HG03378 (cell line): ENCODE measurements at regions not wholly inside any gene's neighbourhood (a gene's known extent, or its start where the extent isn't known, plus 50 kb on each side); places are given as distances from the start of the nearest gene placed in this dataset.

Source experiments
- ATAC-seq: cut with Tn5 transposase; IDR thresholded peaks from one replicate; pipeline ENCODE4 v1.9.1; 2021; ENCODE audit warnings: mild to moderate bottlenecking, moderate library complexity; ENCODE audit not compliant: unreplicated experiment

GRCh38 chr4:42750091-42750490 is 93.2 kb upstream of the ATP8A1 start:
- ATAC-seq = no peak

GRCh38 chr4:42747971-42748370 is 91.1 kb upstream of the ATP8A1 start:
- ATAC-seq = no peak

GRCh38 chr4:42736527-42737195 is 79.8 kb upstream of the ATP8A1 start:
- no peak for ATAC-seq

GRCh38 chr4:42733380-42733779 is 76.5 kb upstream of the ATP8A1 start:
- ATAC-seq = no peak

GRCh38 chr4:42732776-42733175 is 75.9 kb upstream of the ATP8A1 start:
- no peak for ATAC-seq

- no peak for ATAC-seq
These were observed 72.8 kb upstream of the ATP8A1 start for GRCh38 chr4:42729505-42730237.

GRCh38 chr4:42724451-42724850 is 67.5 kb upstream of the ATP8A1 start:
- no peak for ATAC-seq

- ATAC-seq = no peak
These were observed 63.6 kb upstream of the ATP8A1 start for GRCh38 chr4:42720533-42720932.

- no peak for ATAC-seq
These were observed 62.4 kb upstream of the ATP8A1 start for GRCh38 chr4:42719257-42719656.

GRCh38 chr4:42718336-42718735 is 61.4 kb upstream of the ATP8A1 start:
- no peak for ATAC-seq

- ATAC-seq = no peak
These were observed 60.1 kb upstream of the ATP8A1 start for GRCh38 chr4:42716996-42717395.

GRCh38 chr4:42715807-42716482 is 59.0 kb upstream of the ATP8A1 start:
- no peak for ATAC-seq

- ATAC-seq = no peak
These were observed 56.5 kb upstream of the ATP8A1 start for GRCh38 chr4:42713391-42713790.

GRCh38 chr4:42712854-42713253 is 55.9 kb upstream of the ATP8A1 start:
- ATAC-seq = no peak

GRCh38 chr4:42711496-42711895 is 54.6 kb upstream of the ATP8A1 start:
- no peak for ATAC-seq

GRCh38 chr4:42710761-42711160 is 53.9 kb upstream of the ATP8A1 start:
- ATAC-seq = no peak

GRCh38 chr4:42710329-42710728 is 53.4 kb upstream of the ATP8A1 start:
- ATAC-seq = no peak

- no peak for ATAC-seq
These were observed 52.6 kb upstream of the ATP8A1 start for GRCh38 chr4:42709392-42710065.

GRCh38 chr4:42708625-42709024 is 51.7 kb upstream of the ATP8A1 start:
- ATAC-seq = no peak
